ENCODE measurements at regions not wholly inside any gene's neighbourhood (a gene's known extent, or its start where the extent isn't known, plus 50 kb on each side); places are given as distances from the start of the nearest gene placed in this dataset.

- intact Hi-C loops (cut with micrococcal nuclease) (no loop called here), dilution Hi-C loops (cut with HindIII; ENCODE audit: low sequenced_read_pairs, unreplicated experiment) (no loop called here), in situ Hi-C loops (cut with MboI; ENCODE audit: low sequenced_read_pairs) (no loop called here)
- CTCF ChIA-PET: no interaction called here
- H3K56ac ChIP-seq (ENCODE audit: extremely low read depth, insufficient read depth, low read length): no peak overlapping the region
- no peaks in the 10 kb centered on the region for H3K36me3 ChIP-seq (ENCODE audit: control insufficient read depth, insufficient read depth, low read length)
- H2AFZ ChIP-seq (replicated peaks; ENCODE audit: low read length, poor library complexity): no peak overlapping the region
- ATAC-seq (ENCODE audit: low read depth): no peak
- H4K91ac ChIP-seq (ENCODE audit: insufficient read depth, low read depth, low read length): no peak overlapping the region
- BruUV-seq (replicated peaks): no TSS peak
- no peak overlapping the region for H4K5ac ChIP-seq (ENCODE audit: low read depth, low read length)
- peaks cover 48% of the 10 kb centered on the region for H3K27me3 ChIP-seq (ENCODE audit: control insufficient read depth, insufficient read depth, low read length)
- no peak overlapping the region for H2BK15ac ChIP-seq (ENCODE audit: low read depth, low read length)
- H3K9me1 ChIP-seq (ENCODE audit: insufficient read depth, low read length): no peaks in the 10 kb centered on the region
- no peak overlapping the region for H3K9ac ChIP-seq (ENCODE audit: low read depth, low read length)
- H3K79me1 ChIP-seq (ENCODE audit: low read depth in 1 of 2, low read length in 2 of 2): no peaks in the 10 kb centered on the region
- H3K4me2 ChIP-seq (ENCODE audit: low read depth, low read length): no peak overlapping the region
- no peak overlapping the region for H2AK5ac ChIP-seq (ENCODE audit: low read depth, low read length)
- POLR2A ChIA-PET (ENCODE audit: unreplicated experiment): no interaction called here
- no peaks in the 10 kb centered on the region for H4K20me1 ChIP-seq (ENCODE audit: insufficient read depth, low read length)
- no peak overlapping the region for H2BK20ac ChIP-seq (ENCODE audit: low read depth, low read length)
- H3K9me3 ChIP-seq (ENCODE audit: control insufficient read depth, insufficient read depth, low read length): no peaks in the 10 kb centered on the region
- TF ChIP-seq NFE2L2 (IDR thresholded peaks at IDR 0.05; ENCODE audit: low read depth, low read length) (no peak), RAD21 (IDR thresholded peaks at IDR 0.05; ENCODE audit: low read length) (no peak), MXI1 (IDR thresholded peaks at IDR 0.05; ENCODE audit: borderline replicate concordance, low read depth, low read length) (no peak), BHLHE40 (IDR thresholded peaks at IDR 0.05; ENCODE audit: low read depth, low read length) (no peak), CEBPB (IDR thresholded peaks at IDR 0.05; ENCODE audit: low read depth, low read length) (no peak), POLR2A (IDR thresholded peaks at IDR 0.05; ENCODE audit: low read depth, low read length) (no peak), CTCF (conservative IDR thresholded peaks at IDR 0.05; ENCODE audit: low read depth, low read length) (no peak), SMC3 (IDR thresholded peaks at IDR 0.05; ENCODE audit: low read depth, low read length) (no peak)
- TF ChIP-seq, protein P1, sequence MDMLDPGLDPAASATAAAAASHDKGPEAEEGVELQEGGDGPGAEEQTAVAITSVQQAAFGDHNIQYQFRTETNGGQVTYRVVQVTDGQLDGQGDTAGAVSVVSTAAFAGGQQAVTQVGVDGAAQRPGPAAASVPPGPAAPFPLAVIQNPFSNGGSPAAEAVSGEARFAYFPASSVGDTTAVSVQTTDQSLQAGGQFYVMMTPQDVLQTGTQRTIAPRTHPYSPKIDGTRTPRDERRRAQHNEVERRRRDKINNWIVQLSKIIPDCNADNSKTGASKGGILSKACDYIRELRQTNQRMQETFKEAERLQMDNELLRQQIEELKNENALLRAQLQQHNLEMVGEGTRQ (IDR thresholded peaks at IDR 0.05; ENCODE audit: low read depth, low read length): no peak
- TF ChIP-seq, protein P2, sequence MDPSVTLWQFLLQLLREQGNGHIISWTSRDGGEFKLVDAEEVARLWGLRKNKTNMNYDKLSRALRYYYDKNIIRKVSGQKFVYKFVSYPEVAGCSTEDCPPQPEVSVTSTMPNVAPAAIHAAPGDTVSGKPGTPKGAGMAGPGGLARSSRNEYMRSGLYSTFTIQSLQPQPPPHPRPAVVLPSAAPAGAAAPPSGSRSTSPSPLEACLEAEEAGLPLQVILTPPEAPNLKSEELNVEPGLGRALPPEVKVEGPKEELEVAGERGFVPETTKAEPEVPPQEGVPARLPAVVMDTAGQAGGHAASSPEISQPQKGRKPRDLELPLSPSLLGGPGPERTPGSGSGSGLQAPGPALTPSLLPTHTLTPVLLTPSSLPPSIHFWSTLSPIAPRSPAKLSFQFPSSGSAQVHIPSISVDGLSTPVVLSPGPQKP (IDR thresholded peaks at IDR 0.05; ENCODE audit: borderline replicate concordance, low read depth, low read length): no peak
- H2BK120ac ChIP-seq (ENCODE audit: low read depth, low read length): no peak overlapping the region
- H3K4ac ChIP-seq (ENCODE audit: low read depth, low read length): no peak overlapping the region
- DNase-seq: no peak
- H3K27ac ChIP-seq (ENCODE audit: insufficient read depth, low read length): no peak overlapping the region
- no peak overlapping the region for H3K4me3 ChIP-seq (ENCODE audit: insufficient read depth, low read depth, low read length)
- peaks cover 3% of the 10 kb centered on the region; the same call in 1 of the 2 replicates for H3K4me1 ChIP-seq (ENCODE audit: control insufficient read depth, insufficient read depth, low read length)
- no peak overlapping the region for H3K14ac ChIP-seq (replicated peaks; ENCODE audit: low read depth, low read length)
- H3K18ac ChIP-seq (ENCODE audit: low read depth, low read length): no peak overlapping the region
- no peak overlapping the region for H2BK5ac ChIP-seq (ENCODE audit: low read depth, low read length, poor library complexity, severe bottlenecking)
- H3K23ac ChIP-seq (ENCODE audit: low read depth, low read length): no peak overlapping the region
- H4K8ac ChIP-seq (ENCODE audit: low read depth in 2 of 2, low read length in 2 of 2): no peak overlapping the region
- no peak overlapping the region for H2AK9ac ChIP-seq (replicated peaks; ENCODE audit: low read depth, low read length, poor library complexity)
- WGBS, 2 experiments (ENCODE audit: extremely low coverage in 2 of 2, insufficient read length in 1 of 2): 83% methylated on average over 2 of the region's 13 CpGs; no CpG with 5 or more reads in 1 of the 2 experiments
These were observed 124.6 kb upstream of the BCL2L14 start for GRCh38 chr12:11946161-11946560.

Data from IMR-90 (cell line).